ENCODE measurements at regions not wholly inside any gene's neighbourhood (a gene's known extent, or its start where the extent isn't known, plus 50 kb on each side); places are given as distances from the start of the nearest gene placed in this dataset.

DNA sequence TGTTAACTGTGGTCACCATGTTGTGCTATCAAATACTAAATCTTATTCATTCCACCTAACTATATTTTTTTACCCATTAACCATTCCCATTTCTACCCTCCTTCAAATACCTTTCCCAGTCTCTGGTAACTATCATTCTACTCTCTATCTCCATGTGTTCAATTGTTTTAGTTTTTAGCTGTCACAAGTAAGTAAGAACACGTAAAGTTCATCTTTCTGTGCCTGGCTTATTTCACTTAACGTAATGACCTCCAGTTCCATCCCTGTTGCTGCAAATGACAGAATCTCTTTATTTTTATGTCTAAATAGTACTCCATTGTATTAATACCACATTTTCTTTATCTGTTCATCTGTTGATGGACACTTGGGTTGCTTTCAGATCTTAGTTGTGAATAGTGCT, 485.1 kb upstream of the CD180 start:
- H3K4me3 Mint-ChIP-seq, result no peak overlapping the region
- ATAC-seq (replicated peaks) (no peak), DNase-seq (no peak)
- H3K36me3 Mint-ChIP-seq, result no peaks in the 10 kb centered on the region
- peaks cover 0 to 8% of the 10 kb centered on the region in 2 donors for H3K27me3 Mint-ChIP-seq
- H3K4me1 Mint-ChIP-seq, result peaks cover 0 to 6% of the 10 kb centered on the region in 2 donors
- H3K9me3 Mint-ChIP-seq, result peaks cover 0 to 2% of the 10 kb centered on the region in 2 donors
- no peak overlapping the region for H3K27ac Mint-ChIP-seq

DNA sequence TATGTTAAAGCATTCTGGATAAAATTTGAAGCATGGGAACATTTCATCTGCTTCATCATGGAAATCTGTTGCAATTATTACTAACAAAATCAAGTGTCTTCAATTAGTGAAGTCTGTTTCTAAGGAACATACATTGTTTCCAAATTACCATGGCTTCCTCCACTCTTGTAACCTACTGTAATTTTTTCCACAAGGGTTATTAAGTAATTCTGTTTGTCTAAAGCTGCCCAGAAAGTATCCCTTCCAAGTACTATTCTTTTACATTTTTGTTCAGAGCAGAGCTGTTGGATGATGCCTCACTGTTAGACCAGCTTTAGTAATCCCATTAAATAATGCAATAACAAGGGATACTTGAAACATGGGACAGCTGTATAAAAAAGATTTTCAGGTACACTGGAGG, 483.5 kb upstream of the CD180 start:
- Mint-ChIP-seq H3K27me3 (peaks cover 0 to 8% of the 10 kb centered on the region in 2 donors), H3K4me1 (peaks cover 0 to 6% of the 10 kb centered on the region in 2 donors), H3K9me3 (peaks cover 0 to 2% of the 10 kb centered on the region in 2 donors), H3K27ac (no peak overlapping the region), H3K36me3 (no peaks in the 10 kb centered on the region), H3K4me3 (no peak overlapping the region)
- ATAC-seq (replicated peaks) (no peak), DNase-seq (no peak)

DNA sequence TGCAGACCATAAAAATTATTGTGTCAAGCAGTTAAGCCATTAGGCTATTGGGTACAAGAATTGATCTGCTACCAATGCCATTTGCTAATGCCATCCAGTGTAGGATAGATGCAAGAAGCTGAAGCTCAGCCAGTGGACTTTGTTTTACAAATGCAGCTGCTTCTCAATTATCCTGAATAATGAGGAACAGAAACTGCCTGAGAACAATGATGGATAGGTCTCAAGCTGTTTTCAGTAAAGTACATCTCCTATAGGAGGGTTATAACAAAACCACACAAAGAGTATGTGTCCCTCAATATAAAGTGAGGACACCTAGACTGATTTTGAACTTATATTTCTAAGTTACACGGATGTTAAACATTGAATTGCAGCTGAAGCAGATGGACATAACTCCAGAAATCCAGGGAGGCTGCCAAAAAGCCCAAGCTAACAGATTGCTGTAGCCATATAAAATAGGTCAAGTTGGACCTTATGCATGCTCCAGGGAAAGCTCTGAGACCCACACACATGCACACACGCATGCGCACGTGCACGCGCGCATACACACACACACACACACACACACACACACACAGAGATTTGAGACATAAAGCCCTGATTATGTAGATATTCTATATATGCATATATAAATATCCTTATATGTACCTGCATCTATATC, 482.7 kb upstream of the CD180 start:
- Mint-ChIP-seq H3K4me3 (no peak overlapping the region), H3K27me3 (peaks cover 0 to 8% of the 10 kb centered on the region in 2 donors), H3K4me1 (peaks cover 0 to 6% of the 10 kb centered on the region in 2 donors), H3K27ac (no peak overlapping the region), H3K36me3 (no peaks in the 10 kb centered on the region), H3K9me3 (peaks cover 0 to 2% of the 10 kb centered on the region in 2 donors)
- no peak for ATAC-seq (replicated peaks)
- DNase-seq, result no peak

DNA sequence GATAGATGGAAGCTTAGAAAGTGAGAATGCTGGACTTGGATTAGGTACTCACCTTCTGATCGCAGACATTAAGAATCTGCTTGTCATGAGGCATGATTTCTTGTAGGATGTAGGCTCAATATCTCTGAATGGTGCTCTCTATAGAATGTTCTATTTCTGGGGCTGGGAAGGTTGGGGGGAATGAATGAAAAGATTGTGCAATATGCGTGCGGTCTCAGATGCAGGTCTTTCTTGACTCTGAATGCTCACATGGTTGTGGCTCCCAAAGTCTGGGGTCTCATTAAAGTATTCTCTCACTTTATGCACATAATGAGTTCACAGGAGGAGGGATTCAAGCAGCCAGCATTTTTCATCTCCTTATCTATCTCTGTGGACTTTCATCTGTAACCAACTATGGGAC, 482.0 kb upstream of the CD180 start:
- H3K9me3 Mint-ChIP-seq, result peaks cover 0 to 2% of the 10 kb centered on the region in 2 donors
- no peak overlapping the region for H3K27ac Mint-ChIP-seq
- DNase-seq (no peak), ATAC-seq (replicated peaks) (no peak)
- no peaks in the 10 kb centered on the region for H3K36me3 Mint-ChIP-seq
- H3K4me1 Mint-ChIP-seq, result peaks cover 0 to 6% of the 10 kb centered on the region in 2 donors
- H3K4me3 Mint-ChIP-seq, result no peak overlapping the region
- peaks cover 0 to 8% of the 10 kb centered on the region in 2 donors for H3K27me3 Mint-ChIP-seq

DNA sequence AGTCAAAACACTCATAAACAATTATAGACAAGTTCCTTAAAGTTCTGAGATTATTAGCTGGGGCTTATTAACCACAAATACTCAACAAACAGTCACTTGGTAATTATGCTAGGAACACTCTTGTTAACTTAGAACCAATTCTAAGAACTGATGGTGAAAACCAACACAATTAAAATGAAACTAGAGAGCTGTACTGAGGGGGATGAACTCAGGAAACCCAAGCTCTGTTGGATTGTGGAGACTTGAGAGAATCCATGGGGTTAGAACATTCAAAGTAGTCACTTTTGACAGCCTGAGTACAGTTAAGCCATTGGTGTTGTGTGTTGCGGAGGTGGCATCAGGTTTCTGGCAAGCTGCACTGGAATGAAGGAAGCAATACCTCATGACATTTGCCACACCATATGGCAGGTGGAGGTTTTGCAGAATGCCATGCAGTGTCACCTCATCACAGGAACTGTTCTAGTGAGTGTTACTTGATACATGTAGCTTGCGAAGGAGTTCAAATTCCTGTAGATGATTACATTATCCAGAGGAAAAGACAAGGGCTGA, 480.9 kb upstream of the CD180 start:
- ATAC-seq (replicated peaks) (no peak), DNase-seq (no peak)
- Mint-ChIP-seq H3K4me3 (no peak overlapping the region), H3K36me3 (no peaks in the 10 kb centered on the region), H3K27me3 (peaks cover 0 to 5% of the 10 kb centered on the region in 2 donors), H3K9me3 (no peaks in the 10 kb centered on the region), H3K4me1 (peaks cover 3 to 9% of the 10 kb centered on the region in 2 donors), H3K27ac (no peak overlapping the region)

DNA sequence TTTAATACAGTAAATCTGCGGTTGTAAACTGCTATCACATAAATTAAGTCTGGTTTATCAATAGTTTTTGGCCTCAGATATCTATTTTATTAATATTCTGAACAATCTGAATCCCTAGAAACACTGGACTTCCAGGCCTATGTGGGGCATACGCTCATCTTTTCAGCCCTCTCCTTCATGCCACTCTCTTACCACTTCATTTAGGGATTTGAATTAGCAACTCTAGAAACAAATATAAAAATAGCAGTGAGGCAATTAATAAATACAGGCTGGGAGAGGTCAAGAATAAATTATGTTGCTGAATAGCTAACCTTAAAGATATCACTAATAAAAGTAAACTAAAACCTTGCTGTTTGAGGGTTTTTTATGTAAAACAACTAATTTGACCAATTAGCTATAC, 480.3 kb upstream of the CD180 start:
- Mint-ChIP-seq H3K4me3 (no peak overlapping the region), H3K9me3 (no peaks in the 10 kb centered on the region)
- no peak for ATAC-seq (replicated peaks)

DNA sequence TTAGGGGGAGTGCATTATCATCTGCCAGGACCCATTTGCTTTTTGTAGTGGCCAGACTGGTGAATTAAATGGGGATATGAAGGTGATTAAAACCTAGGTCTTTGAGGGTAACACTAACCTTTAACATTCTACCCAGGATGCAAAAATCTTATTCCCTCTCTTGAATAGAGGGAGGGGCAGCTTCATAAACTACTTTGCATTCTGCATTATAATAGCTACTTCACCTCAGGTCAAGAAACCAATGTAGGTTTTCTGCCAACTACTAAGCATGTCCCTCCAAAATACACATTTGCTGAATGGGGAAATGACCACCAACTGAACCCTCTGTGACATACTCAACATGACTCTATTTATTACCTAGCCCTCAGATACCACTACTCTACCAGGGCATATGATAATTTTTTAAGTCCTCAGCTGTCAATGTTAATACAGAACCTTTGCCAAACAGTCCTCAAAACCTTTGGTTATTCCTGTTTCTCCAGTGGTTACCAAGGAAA, 477.6 kb upstream of the CD180 start:
- DNase-seq (no peak), ATAC-seq (replicated peaks) (no peak)
- Mint-ChIP-seq H3K4me3 (no peak overlapping the region), H3K9me3 (peaks cover 0 to 3% of the 10 kb centered on the region in 2 donors), H3K4me1 (peaks cover 4 to 10% of the 10 kb centered on the region in 2 donors), H3K27me3 (peaks cover 0 to 5% of the 10 kb centered on the region in 2 donors), H3K27ac (no peak overlapping the region), H3K36me3 (no peaks in the 10 kb centered on the region)

More for the DNA sequence above, 480.3 kb upstream of the CD180 start:
- no peak overlapping the region for H3K27ac Mint-ChIP-seq
- H3K4me1 Mint-ChIP-seq, result peaks cover 4 to 12% of the 10 kb centered on the region in 2 donors
- DNase-seq, result no peak
- peaks cover 0 to 5% of the 10 kb centered on the region in 2 donors for H3K27me3 Mint-ChIP-seq
- H3K36me3 Mint-ChIP-seq, result no peaks in the 10 kb centered on the region

DNA sequence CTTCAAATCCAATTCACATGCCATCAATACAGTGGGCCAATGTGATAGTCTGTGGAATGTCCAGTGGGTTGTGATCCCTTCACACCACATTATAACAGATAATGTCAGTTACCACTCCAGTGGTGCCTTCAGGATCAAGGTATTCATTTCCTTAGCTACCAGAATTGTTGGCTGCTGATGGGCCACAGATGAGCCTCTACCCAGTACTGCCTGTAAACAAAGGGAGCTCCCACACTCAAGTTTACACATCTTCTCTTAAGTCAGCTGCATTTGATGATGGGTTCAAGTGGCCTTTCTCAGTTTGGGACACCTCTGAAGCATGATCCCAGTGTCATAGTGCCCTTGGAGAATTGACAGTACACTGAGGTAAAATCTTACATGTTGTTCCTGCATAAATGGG, 477.0 kb upstream of the CD180 start:
- Mint-ChIP-seq H3K9me3 (peaks cover 0 to 4% of the 10 kb centered on the region in 2 donors), H3K27me3 (peaks cover 0 to 3% of the 10 kb centered on the region in 2 donors), H3K4me1 (peaks cover 4 to 6% of the 10 kb centered on the region in 2 donors), H3K36me3 (no peaks in the 10 kb centered on the region), H3K4me3 (no peak overlapping the region), H3K27ac (no peak overlapping the region)
- no peak for DNase-seq
- ATAC-seq (replicated peaks), result no peak

DNA sequence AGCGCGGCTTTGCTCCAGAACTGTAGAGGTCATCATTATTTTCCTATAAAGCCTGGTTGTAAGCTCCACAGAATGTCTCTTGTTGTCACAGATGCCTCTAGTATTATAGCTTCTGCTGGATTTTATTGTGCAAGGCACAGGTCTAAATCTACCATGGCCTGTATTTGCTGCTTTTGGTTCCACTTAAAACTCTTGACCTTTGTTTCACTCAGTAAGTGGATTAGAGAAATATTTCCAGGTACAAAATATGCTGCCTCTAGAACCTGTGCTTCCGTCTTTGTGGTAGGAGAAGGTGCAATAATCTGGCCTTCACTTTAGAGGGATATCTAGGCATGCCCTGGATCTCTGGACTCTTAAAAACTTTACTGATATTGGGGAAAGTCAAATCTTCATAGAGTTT, 476.6 kb upstream of the CD180 start:
- Mint-ChIP-seq H3K9me3 (peaks cover 3 to 7% of the 10 kb centered on the region in 2 donors), H3K4me3 (no peak overlapping the region), H3K27me3 (no peaks in the 10 kb centered on the region), H3K36me3 (no peaks in the 10 kb centered on the region), H3K27ac (no peak overlapping the region), H3K4me1 (peaks cover 4 to 6% of the 10 kb centered on the region in 2 donors)
- no peak for ATAC-seq (replicated peaks)
- no peak for DNase-seq

DNA sequence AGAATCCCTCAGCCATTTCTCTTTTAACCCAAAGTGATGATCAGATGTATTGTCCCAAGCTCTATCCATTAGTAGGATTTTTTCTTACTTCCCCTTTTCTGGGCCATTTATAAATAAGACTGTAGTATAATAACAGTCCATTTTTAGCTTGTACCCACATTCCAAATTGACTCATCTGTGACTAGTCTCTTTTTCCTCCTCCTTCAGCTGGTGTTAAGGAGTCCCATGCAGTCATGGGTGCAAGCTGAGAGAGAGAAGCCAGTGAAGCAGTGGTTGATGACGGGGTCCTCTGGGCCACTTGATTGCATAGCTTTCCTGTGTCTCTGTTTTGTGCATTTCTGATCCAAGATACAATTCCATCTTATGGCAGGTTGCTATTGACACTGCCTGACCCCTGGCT, 476.0 kb upstream of the CD180 start:
- no peaks in the 10 kb centered on the region for H3K27me3 Mint-ChIP-seq

DNA sequence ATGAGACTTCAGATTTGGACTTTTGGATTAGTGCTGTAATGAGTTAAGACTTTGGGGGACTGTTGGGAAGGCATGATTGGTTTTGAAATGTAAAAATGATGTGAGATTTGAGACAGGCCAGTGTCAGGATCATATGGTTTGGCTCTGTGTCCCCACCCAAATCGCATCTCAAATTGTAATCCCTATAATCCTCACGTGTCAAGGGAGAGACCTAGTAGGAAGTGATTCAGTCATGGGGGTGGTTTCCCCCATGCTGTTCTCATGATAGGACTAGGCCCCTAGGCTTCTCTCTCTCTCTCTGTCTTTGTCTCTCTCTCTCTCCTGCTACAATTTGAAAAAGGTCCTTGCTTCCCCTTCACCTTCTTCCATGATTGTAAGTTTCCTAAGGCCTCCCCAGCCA, 473.3 kb upstream of the CD180 start:
- Mint-ChIP-seq H3K4me3 (no peak overlapping the region), H3K27me3 (peaks cover 0 to 5% of the 10 kb centered on the region in 2 donors), H3K27ac (no peak overlapping the region), H3K9me3 (peaks cover 14 to 20% of the 10 kb centered on the region in 2 donors), H3K36me3 (peaks cover 0 to 4% of the 10 kb centered on the region in 2 donors), H3K4me1 (peaks cover 4 to 6% of the 10 kb centered on the region in 2 donors)
- DNase-seq, result no peak
- no peak for ATAC-seq (replicated peaks)

More for the DNA sequence above, 476.0 kb upstream of the CD180 start:
- ATAC-seq (replicated peaks) (peak; percentile 55 to 71), DNase-seq (no peak)
- peaks cover 5 to 11% of the 10 kb centered on the region in 2 donors for H3K9me3 Mint-ChIP-seq
- H3K4me1 Mint-ChIP-seq, result peaks cover 4 to 6% of the 10 kb centered on the region in 2 donors
- H3K27ac Mint-ChIP-seq, result no peak overlapping the region
- H3K36me3 Mint-ChIP-seq, result peaks cover 0 to under 1% of the 10 kb centered on the region in 2 donors
- H3K4me3 Mint-ChIP-seq, result no peak overlapping the region

DNA sequence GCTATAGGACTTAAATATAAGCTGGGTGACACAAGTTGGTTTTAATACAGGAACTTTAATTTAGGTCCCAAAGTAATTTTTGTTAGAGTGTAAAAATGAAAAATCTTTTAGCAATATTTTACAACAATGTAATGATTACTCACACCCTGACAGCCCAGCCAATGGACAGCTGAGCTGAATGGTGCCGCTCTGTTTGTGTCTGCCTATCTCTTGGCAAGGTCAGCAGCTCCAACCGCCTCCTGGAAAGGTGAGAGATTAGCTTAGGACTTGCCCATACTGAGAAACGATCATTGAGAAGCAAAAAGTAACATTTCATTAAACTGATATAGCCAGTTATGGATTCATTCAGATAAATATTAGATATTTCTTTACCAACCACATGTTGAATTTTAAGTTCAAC, 463.6 kb upstream of the CD180 start:
- Mint-ChIP-seq H3K27ac (no peak overlapping the region), H3K27me3 (peaks cover under 1 to 6% of the 10 kb centered on the region in 2 donors), H3K4me1 (no peaks in the 10 kb centered on the region), H3K36me3 (no peaks in the 10 kb centered on the region), H3K4me3 (no peak overlapping the region), H3K9me3 (peaks cover 0 to 3% of the 10 kb centered on the region in 2 donors)
- ATAC-seq (replicated peaks) (no peak), DNase-seq (no peak)

DNA sequence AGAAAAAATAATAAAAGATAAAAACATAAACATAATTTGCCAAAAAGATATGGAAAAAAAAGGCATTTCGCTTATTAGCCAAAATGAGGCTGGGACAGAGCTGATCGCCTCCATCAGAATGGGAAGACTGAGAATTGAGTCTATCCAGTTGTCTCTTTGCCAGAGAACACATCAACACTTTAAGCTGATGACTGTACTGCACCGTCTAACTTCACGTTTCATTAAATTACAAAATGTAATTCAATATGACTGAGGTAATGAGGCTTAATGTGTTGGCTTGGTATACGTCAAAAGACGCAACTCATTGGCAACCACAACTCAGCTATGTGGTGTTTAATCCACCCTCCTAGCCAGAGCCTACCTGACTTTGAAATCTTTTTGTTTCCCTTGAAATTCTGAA, 462.7 kb upstream of the CD180 start:
- no peak overlapping the region for H3K27ac Mint-ChIP-seq

DNA sequence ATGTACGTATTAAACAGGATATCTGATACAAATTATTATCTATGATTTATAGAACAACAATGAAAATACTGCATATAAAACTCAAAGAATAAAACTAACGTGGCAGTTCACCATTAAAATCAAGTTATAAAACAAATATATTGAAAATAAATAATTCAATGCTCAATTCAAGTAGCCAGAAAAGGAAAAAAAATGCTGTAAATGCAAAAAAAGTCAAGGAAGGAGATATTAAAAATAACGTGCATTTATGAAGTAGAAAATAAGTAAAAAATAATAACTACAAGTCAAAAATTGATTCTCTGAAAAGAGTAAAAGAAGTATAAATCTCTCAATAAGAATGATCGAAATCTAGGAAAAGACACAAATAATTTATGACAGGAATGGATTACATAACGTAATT, 460.5 kb upstream of the CD180 start:
- Mint-ChIP-seq H3K27me3 (no peaks in the 10 kb centered on the region), H3K27ac (no peak overlapping the region), H3K9me3 (peaks cover 0 to 3% of the 10 kb centered on the region in 2 donors), H3K4me3 (no peak overlapping the region), H3K36me3 (no peaks in the 10 kb centered on the region), H3K4me1 (no peaks in the 10 kb centered on the region)
- DNase-seq (no peak), ATAC-seq (replicated peaks) (no peak)

More for the DNA sequence above, 462.7 kb upstream of the CD180 start:
- peaks cover 0 to 3% of the 10 kb centered on the region in 2 donors for H3K9me3 Mint-ChIP-seq
- DNase-seq (no peak), ATAC-seq (replicated peaks) (no peak)
- H3K4me3 Mint-ChIP-seq, result no peak overlapping the region
- H3K27me3 Mint-ChIP-seq, result peaks cover 0 to 6% of the 10 kb centered on the region in 2 donors
- no peaks in the 10 kb centered on the region for H3K36me3 Mint-ChIP-seq
- H3K4me1 Mint-ChIP-seq, result no peaks in the 10 kb centered on the region

DNA sequence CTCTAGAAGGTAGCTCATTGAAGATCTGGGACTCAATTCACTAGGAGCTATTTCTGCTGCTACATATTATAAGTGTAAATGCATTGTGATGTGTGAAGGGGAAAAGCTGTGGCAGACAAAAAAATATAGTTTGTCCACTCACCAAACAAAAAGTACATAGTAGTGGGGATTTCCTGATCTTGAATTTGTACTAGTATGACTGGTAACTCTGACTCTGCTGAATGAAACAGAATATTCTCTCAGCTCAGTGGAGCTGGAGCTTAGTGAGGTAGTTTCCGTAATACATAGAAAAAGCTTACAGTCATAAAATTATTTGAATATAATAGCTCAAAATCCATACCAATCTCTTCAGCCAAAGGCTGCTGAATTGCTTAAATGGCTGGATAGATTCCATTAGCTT, 455.6 kb upstream of the CD180 start:
- Mint-ChIP-seq H3K36me3 (no peaks in the 10 kb centered on the region), H3K4me3 (no peak overlapping the region), H3K9me3 (no peaks in the 10 kb centered on the region), H3K27me3 (no peaks in the 10 kb centered on the region), H3K27ac (no peak overlapping the region), H3K4me1 (no peaks in the 10 kb centered on the region)
- ATAC-seq (replicated peaks) (peak; percentile 58 to 75), DNase-seq (no peak)

Measured in stimulated activated naive B cell treated with anti-CD40 and anti-IgM and Interleukin-4, amounts not matched to agents 10 μg/mL and 1 μg/mL and 100 μg/mL, for 72 hours (primary cell).